Astrocyte (in vitro differentiated cells and primary cell): ENCODE measurements at regions not wholly inside any gene's neighbourhood (a gene's known extent, or its start where the extent isn't known, plus 50 kb on each side); places are given as distances from the start of the nearest gene placed in this dataset.

Experiments
- DNase-seq: peaks from one replicate; pipeline ENCODE4 v3.0.0-alpha.2; 2010; ENCODE audit warnings: low read depth
- FAIRE-seq: peaks from 2 replicates; lab custom pipeline; 2011; peaks lifted over from hg19 to GRCh38; lab: Jason Lieb, UNC
- H2AFZ ChIP-seq: 2 replicates; pipeline ENCODE4 v1.6.0; 2012; ENCODE audit warnings: low read depth, low read length, inconsistent platforms
- H3K27ac ChIP-seq: 2 replicates; pipeline ENCODE4 v1.5.1; 2011; ENCODE audit warnings: low read depth, low read length, inconsistent platforms
- H3K27me3 ChIP-seq: 2 replicates; pipeline ENCODE4 v1.6.0; 2011; ENCODE audit warnings: low read length, inconsistent platforms; ENCODE audit not compliant: insufficient read depth
- H3K36me3 ChIP-seq: 2 replicates; pipeline ENCODE4 v1.5.1; 2011; ENCODE audit warnings: low read length, inconsistent platforms; ENCODE audit not compliant: insufficient read depth
- H3K4me1 ChIP-seq: 2 replicates; pipeline ENCODE4 v1.5.1; 2011; ENCODE audit warnings: low read length, inconsistent platforms; ENCODE audit not compliant: insufficient read depth
- H3K4me2 ChIP-seq: 2 replicates; pipeline ENCODE4 v1.6.0; 2012; ENCODE audit warnings: low read length, inconsistent platforms
- H3K4me3 ChIP-seq: 2 replicates; pipeline ENCODE4 v1.5.1; 2011; ENCODE audit warnings: low read depth, mild to moderate bottlenecking, low read length, inconsistent platforms; ENCODE audit not compliant: insufficient read depth
- H3K79me2 ChIP-seq: 2 replicates; pipeline ENCODE4 v1.6.0; 2012; ENCODE audit warnings: mild to moderate bottlenecking, low read length, inconsistent platforms; ENCODE audit not compliant: insufficient read depth
- H3K9ac ChIP-seq: 2 replicates; pipeline ENCODE4 v1.6.0; 2012; ENCODE audit warnings: mild to moderate bottlenecking, low read length, inconsistent platforms
- H3K9me3 ChIP-seq: 2 replicates; pipeline ENCODE4 v1.5.1; 2012; ENCODE audit warnings: low read depth, mild to moderate bottlenecking, low read length, inconsistent platforms; ENCODE audit not compliant: insufficient read depth
- H4K20me1 ChIP-seq: 2 replicates; pipeline ENCODE4 v1.6.0; 2012; ENCODE audit warnings: low read length, inconsistent platforms; ENCODE audit not compliant: insufficient read depth
- H3K27ac Mint-ChIP-seq: one replicate; pipeline ENCODE4 v1.8.0; 2021; ENCODE audit warnings: mild to moderate bottlenecking, mixed read lengths; ENCODE audit not compliant: unreplicated experiment
- H3K27me3 Mint-ChIP-seq: one replicate; pipeline ENCODE4 v1.8.0; 2021; ENCODE audit warnings: low read depth, mixed read lengths; ENCODE audit not compliant: unreplicated experiment
- H3K36me3 Mint-ChIP-seq: one replicate; pipeline ENCODE4 v1.8.0; 2021; ENCODE audit warnings: low read depth, mixed read lengths; ENCODE audit not compliant: unreplicated experiment
- H3K4me1 Mint-ChIP-seq: one replicate; pipeline ENCODE4 v1.8.0; 2021; ENCODE audit warnings: low read depth, mixed read lengths; ENCODE audit not compliant: unreplicated experiment
- H3K4me3 Mint-ChIP-seq: one replicate; pipeline ENCODE4 v1.8.0; 2021; ENCODE audit warnings: mild to moderate bottlenecking, moderate library complexity, mixed read lengths; ENCODE audit not compliant: unreplicated experiment
- H3K9me3 Mint-ChIP-seq: one replicate; pipeline ENCODE4 v1.8.0; 2021; ENCODE audit warnings: mild to moderate bottlenecking, mixed read lengths; ENCODE audit not compliant: unreplicated experiment
- CTCF ChIP-seq: IDR thresholded peaks from 2 replicates; pipeline ENCODE4 v1.5.1; 2011; ENCODE audit warnings: low read depth, mild to moderate bottlenecking, inconsistent platforms, low read length, moderate library complexity; ENCODE audit not compliant: insufficient read depth
- EZH2 ChIP-seq: IDR thresholded peaks from 2 replicates; pipeline ENCODE4 v1.6.1; 2012; ENCODE audit warnings: mild to moderate bottlenecking, low read length, inconsistent platforms; ENCODE audit not compliant: insufficient read depth

- Histone ChIP-seq H3K27me3 (no peaks in the 10 kb centered on the region), H3K4me1 (no peaks in the 10 kb centered on the region), H3K9me3 (no peaks in the 10 kb centered on the region), H3K9ac (no peak overlapping the region), H3K36me3 (no peaks in the 10 kb centered on the region), H3K4me3 (no peak overlapping the region), H3K27ac (no peak overlapping the region), H3K4me2 (no peak overlapping the region), H2AFZ (no peak overlapping the region), H3K79me2 (no peaks in the 10 kb centered on the region), H4K20me1 (no peaks in the 10 kb centered on the region)
- no peak overlapping the region for H3K4me3 Mint-ChIP-seq
- H3K4me1 Mint-ChIP-seq: no peaks in the 10 kb centered on the region
- no peak for TF ChIP-seq CTCF
- TF ChIP-seq EZH2: no peak
- no peak for DNase-seq
- H3K36me3 Mint-ChIP-seq: peaks cover 2% of the 10 kb centered on the region
- H3K27ac Mint-ChIP-seq: no peak overlapping the region
- no peaks in the 10 kb centered on the region for H3K27me3 Mint-ChIP-seq
- peaks cover 3% of the 10 kb centered on the region for H3K9me3 Mint-ChIP-seq
- no peak for FAIRE-seq
Measured at GRCh38 chr10:63749915-63750314, 228.7 kb downstream of the REEP3 start.

GRCh38 chr10:63751836-63752235 is 230.6 kb downstream of the REEP3 start:
- H3K27ac ChIP-seq: no peak overlapping the region
- no peak overlapping the region for H3K9ac ChIP-seq
- H3K79me2 ChIP-seq: no peaks in the 10 kb centered on the region
- no peak overlapping the region for H3K4me3 ChIP-seq
- TF ChIP-seq EZH2: no peak
- TF ChIP-seq CTCF: no peak
- no peaks in the 10 kb centered on the region for H3K4me1 ChIP-seq
- no peaks in the 10 kb centered on the region for H3K4me1 Mint-ChIP-seq
- H3K27me3 ChIP-seq: no peaks in the 10 kb centered on the region
- H3K9me3 Mint-ChIP-seq: no peaks in the 10 kb centered on the region
- H3K4me2 ChIP-seq: no peak overlapping the region
- no peaks in the 10 kb centered on the region for H3K27me3 Mint-ChIP-seq
- H3K27ac Mint-ChIP-seq: no peak overlapping the region
- no peaks in the 10 kb centered on the region for H4K20me1 ChIP-seq
- no peaks in the 10 kb centered on the region for H3K9me3 ChIP-seq
- H3K4me3 Mint-ChIP-seq: no peak overlapping the region
- H3K36me3 ChIP-seq: no peaks in the 10 kb centered on the region
- H2AFZ ChIP-seq: no peak overlapping the region
- DNase-seq (no peak), FAIRE-seq (no peak)
- peaks cover 2% of the 10 kb centered on the region for H3K36me3 Mint-ChIP-seq

- no peaks in the 10 kb centered on the region for H3K9me3 ChIP-seq
- no peaks in the 10 kb centered on the region for H3K9me3 Mint-ChIP-seq
- FAIRE-seq (no peak), DNase-seq (no peak)
- H3K36me3 Mint-ChIP-seq: peaks cover 2% of the 10 kb centered on the region
- H4K20me1 ChIP-seq: no peaks in the 10 kb centered on the region
- H3K4me2 ChIP-seq: no peak overlapping the region
- H2AFZ ChIP-seq: no peak overlapping the region
- no peak overlapping the region for H3K9ac ChIP-seq
- H3K79me2 ChIP-seq: no peaks in the 10 kb centered on the region
- no peaks in the 10 kb centered on the region for H3K4me1 ChIP-seq
- no peaks in the 10 kb centered on the region for H3K27me3 ChIP-seq
- H3K36me3 ChIP-seq: no peaks in the 10 kb centered on the region
- H3K4me3 Mint-ChIP-seq: no peak overlapping the region
- no peak overlapping the region for H3K4me3 ChIP-seq
- no peaks in the 10 kb centered on the region for H3K4me1 Mint-ChIP-seq
- H3K27me3 Mint-ChIP-seq: no peaks in the 10 kb centered on the region
- H3K27ac Mint-ChIP-seq: no peak overlapping the region
- TF ChIP-seq EZH2 (no peak), CTCF (no peak)
- no peak overlapping the region for H3K27ac ChIP-seq
Measured at GRCh38 chr10:63752318-63752717, 231.1 kb downstream of the REEP3 start.
